K562 (cell line): ENCODE measurements at regions not wholly inside any gene's neighbourhood (a gene's known extent, or its start where the extent isn't known, plus 50 kb on each side); places are given as distances from the start of the nearest gene placed in this dataset.

Experiments used
- PURB ChIP-seq: sonication (generic); formaldehyde crosslinking; IDR thresholded peaks from 2 replicates; pipeline ENCODE4 v1.9.0; 2021; ENCODE audit warnings: low read depth, mild to moderate bottlenecking, missing genetic modification reagents
- ZKSCAN1 ChIP-seq: fragments of 150-350 bp; IDR thresholded peaks from 2 replicates; pipeline ENCODE4 v1.6.1; 2016; ENCODE audit warnings: low read depth, low read length
- TF ChIP-seq, protein P1 (sequence below): sonication (generic); formaldehyde crosslinking; IDR thresholded peaks from 2 replicates; pipeline ENCODE4 v1.8.1; 2022; ENCODE audit warnings: missing genetic modification reagents

DNA sequence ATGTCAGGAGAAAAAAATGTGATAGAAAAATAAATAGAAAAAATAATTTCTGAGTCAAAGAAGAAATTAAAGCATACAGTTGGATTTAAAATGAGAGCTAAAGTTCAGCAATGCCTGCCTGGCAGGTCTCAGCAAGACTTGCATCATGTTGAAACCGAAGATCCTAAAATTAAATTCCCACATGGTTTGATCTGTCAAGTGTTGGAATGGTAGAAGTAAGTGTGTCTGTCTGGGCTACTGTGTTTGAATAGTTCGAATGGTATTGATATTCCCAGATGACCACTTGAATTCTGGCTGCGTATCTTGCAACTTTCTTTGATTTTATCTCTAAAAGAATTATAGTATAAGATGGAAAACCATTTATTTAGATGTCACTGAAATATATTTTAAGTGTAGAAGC is 1349.6 kb downstream of the EPHA7 start:
- TF ChIP-seq PURB (CRISPR knock-in tag) (no peak), ZKSCAN1 (no peak)
- TF ChIP-seq, protein P1, sequence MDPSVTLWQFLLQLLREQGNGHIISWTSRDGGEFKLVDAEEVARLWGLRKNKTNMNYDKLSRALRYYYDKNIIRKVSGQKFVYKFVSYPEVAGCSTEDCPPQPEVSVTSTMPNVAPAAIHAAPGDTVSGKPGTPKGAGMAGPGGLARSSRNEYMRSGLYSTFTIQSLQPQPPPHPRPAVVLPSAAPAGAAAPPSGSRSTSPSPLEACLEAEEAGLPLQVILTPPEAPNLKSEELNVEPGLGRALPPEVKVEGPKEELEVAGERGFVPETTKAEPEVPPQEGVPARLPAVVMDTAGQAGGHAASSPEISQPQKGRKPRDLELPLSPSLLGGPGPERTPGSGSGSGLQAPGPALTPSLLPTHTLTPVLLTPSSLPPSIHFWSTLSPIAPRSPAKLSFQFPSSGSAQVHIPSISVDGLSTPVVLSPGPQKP = no peak
